T-helper 2 cell treated with Interferon-gamma antibody and Interleukin-4, amounts not matched to agents 5 μg/mL and 100 μg/mL, for 36 hours (primary cell): ENCODE measurements at regions not wholly inside any gene's neighbourhood (a gene's known extent, or its start where the extent isn't known, plus 50 kb on each side); places are given as distances from the start of the nearest gene placed in this dataset.

Source experiments
- DNase-seq: peaks from one replicate; pipeline ENCODE4 v3.0.0; 2021; ENCODE audit warnings: low spot score
- H3K27ac Mint-ChIP-seq: one replicate; pipeline ENCODE4 v1.8.0; 2021; ENCODE audit warnings: mild to moderate bottlenecking, mixed read lengths
- H3K27me3 Mint-ChIP-seq: one replicate; pipeline ENCODE4 v1.8.0; 2021; ENCODE audit warnings: low read depth, mixed read lengths
- H3K36me3 Mint-ChIP-seq: one replicate; pipeline ENCODE4 v1.8.0; 2021; ENCODE audit warnings: low read depth, mixed read lengths
- H3K4me1 Mint-ChIP-seq: one replicate; pipeline ENCODE4 v1.8.0; 2021; ENCODE audit warnings: low read depth, mixed read lengths
- H3K4me3 Mint-ChIP-seq: one replicate; pipeline ENCODE4 v1.8.0; 2022; ENCODE audit warnings: mild to moderate bottlenecking, moderate library complexity, mixed read lengths
- H3K9me3 Mint-ChIP-seq: one replicate; pipeline ENCODE4 v1.8.0; 2021; ENCODE audit warnings: mixed read lengths

DNA sequence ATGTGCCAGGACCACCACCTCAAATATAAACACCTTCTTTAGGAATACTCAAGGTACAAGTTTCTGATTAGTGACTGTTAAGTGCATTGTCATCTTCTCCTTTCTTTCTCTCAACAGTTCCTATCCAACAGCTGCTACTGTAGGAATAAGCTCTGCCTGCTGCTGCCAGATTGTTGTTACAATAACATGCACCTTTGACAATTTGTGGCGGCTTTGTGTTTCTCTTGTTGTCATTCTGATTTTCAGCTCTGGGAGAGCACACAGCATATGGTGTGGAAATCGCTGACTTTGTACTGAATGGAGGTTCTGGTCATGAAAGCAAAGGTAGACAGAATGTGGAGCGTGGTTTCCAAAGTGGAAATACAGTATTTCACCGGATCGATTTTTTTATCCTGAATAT lies 182.8 kb downstream of the SEC23IP start:
- no peaks in the 10 kb centered on the region for H3K9me3 Mint-ChIP-seq
- no peak overlapping the region for H3K4me3 Mint-ChIP-seq
- no peak overlapping the region for H3K27ac Mint-ChIP-seq
- no peak for DNase-seq
- H3K27me3 Mint-ChIP-seq: peaks cover 2% of the 10 kb centered on the region
- H3K4me1 Mint-ChIP-seq: peaks cover 1% of the 10 kb centered on the region
- H3K36me3 Mint-ChIP-seq: no peaks in the 10 kb centered on the region

DNA sequence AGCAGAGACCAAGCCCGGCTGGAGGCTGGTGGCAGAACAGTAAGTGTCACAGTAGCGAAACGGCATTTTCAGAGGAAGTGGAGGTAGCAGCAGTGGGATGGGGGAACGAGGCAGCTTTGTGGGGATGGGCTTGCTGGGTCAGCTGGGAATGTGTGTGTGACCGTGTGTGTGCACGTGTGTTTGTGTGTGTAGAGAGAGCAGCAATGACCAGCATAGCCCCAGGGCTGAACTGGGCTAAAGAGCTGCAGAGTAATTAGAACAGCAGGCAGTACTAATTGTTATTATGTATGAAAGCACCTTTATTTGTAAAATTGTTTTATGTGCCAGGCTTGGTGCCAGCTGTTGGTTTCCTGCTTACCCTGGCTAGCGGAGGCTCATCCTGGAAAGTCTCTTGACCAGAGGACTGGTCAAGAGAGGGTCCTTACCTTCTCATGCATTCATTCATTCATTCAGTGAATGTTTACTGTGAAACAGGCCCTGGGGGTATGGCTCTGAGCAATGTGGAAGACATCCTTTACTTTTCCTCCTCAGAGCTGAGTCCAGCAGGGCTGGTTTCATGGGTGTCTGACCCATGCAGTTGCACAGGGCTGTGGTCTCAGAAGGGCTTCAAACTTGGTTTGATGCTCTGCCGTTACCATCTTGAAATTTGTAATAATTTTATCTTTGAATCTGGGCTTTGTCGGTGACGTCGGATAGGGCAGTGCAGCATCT lies 184.6 kb downstream of the SEC23IP start:
- DNase-seq: no peak
- H3K4me3 Mint-ChIP-seq: no peak overlapping the region
- peaks cover 1% of the 10 kb centered on the region for H3K4me1 Mint-ChIP-seq
- H3K27ac Mint-ChIP-seq: no peak overlapping the region
- H3K27me3 Mint-ChIP-seq: peaks cover 2% of the 10 kb centered on the region
- no peaks in the 10 kb centered on the region for H3K36me3 Mint-ChIP-seq
- no peaks in the 10 kb centered on the region for H3K9me3 Mint-ChIP-seq

DNA sequence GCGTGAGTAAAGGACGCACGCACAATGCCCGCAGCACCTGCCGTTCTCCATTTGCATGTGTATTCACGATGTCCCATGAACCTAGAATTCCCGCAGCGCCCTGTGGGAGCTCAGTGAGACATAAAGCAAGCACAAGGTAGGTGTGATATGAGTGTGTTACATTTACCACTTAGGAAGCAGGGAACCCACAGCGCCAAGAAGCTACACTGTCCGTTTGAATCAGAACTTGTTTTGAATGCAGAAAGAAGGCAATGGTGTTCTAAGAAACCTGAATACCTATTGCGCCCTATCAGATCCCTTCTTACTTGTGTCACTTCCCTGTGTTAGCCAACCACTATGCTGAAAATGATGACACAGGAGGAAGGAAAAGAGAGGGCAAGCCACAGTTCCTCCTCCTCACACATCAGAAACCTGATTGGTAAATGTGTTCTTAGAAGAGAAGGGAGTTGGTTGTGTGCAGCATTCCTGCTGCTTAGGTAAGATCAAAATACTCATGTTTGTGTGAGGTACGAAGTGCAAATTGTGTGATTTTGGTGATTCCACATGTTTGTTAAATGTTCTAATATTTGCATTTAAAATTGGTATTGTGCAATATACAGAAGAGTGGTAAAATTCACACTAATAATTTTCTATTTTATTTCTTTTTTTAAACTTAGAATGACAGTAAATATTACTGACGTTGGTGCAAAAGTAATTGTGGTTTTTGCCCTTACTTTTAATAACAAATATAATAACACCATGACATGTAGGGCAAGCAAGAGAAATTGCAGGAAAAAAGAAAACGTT lies 185.4 kb downstream of the SEC23IP start:
- DNase-seq: no peak
- Mint-ChIP-seq H3K27me3 (peaks cover 2% of the 10 kb centered on the region), H3K27ac (no peak overlapping the region), H3K4me3 (no peak overlapping the region), H3K4me1 (peaks cover 1% of the 10 kb centered on the region), H3K9me3 (no peaks in the 10 kb centered on the region), H3K36me3 (no peaks in the 10 kb centered on the region)

DNA sequence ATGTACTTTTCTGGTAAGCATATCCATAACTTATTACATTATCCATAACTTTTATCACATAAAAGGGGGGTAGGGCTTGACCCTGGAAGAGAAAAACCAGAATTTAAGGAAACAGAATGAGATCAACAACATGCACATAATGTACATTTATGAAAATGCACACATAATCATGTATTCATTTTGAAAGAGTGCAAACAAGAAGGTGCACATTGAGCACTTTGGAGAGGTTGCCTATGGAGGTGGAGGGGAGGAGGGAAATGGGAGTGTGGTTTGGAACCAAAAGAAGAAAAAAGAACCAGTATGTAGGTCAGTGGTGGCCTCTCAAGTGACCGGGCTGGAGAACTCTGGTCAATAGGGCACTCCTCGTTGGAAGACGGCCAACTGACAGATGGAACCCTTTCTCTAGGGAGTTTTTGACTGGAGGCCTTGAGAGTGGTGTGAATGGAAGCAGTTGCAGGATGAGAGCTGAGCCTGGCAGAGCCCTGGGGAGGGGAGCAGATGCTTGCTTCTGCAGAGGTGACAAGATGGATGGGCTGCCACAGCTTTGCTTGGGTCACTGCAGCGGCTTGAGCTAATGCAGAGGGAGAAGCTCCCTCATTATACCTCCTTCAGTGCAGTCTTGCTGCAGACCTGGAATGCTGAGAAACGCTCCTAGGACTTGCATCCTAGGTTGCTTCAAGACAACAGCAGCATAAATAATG lies 192.7 kb downstream of the SEC23IP start:
- DNase-seq: no peak

DNA sequence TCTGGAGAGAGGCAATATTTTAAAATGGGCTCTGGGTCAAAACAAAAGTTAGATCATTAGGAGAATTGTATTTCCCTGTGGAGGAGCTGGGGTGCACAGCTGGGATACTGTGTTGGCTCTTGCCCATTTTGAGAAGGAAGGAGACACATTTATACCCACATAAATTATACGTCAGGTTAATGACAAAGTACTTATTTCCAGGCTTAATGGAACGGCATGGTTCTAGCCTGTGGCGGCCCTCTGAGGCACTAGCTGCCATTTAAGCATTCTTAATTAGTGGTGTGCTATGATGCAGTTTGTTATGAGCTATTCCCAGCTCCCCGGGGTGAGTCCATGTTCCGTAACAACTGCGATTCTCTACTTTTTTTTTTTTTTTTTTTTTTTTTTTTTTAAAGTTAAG lies 193.5 kb downstream of the SEC23IP start:
- no peak for DNase-seq
- H3K4me3 Mint-ChIP-seq: no peak overlapping the region
- no peaks in the 10 kb centered on the region for H3K36me3 Mint-ChIP-seq
- no peak overlapping the region for H3K27ac Mint-ChIP-seq
- no peaks in the 10 kb centered on the region for H3K4me1 Mint-ChIP-seq
- H3K27me3 Mint-ChIP-seq: no peaks in the 10 kb centered on the region
- H3K9me3 Mint-ChIP-seq: no peaks in the 10 kb centered on the region

More for the DNA sequence above, 192.7 kb downstream of the SEC23IP start:
- Mint-ChIP-seq H3K4me1 (no peaks in the 10 kb centered on the region), H3K36me3 (no peaks in the 10 kb centered on the region), H3K27ac (no peak overlapping the region), H3K27me3 (no peaks in the 10 kb centered on the region), H3K4me3 (no peak overlapping the region), H3K9me3 (no peaks in the 10 kb centered on the region)

DNA sequence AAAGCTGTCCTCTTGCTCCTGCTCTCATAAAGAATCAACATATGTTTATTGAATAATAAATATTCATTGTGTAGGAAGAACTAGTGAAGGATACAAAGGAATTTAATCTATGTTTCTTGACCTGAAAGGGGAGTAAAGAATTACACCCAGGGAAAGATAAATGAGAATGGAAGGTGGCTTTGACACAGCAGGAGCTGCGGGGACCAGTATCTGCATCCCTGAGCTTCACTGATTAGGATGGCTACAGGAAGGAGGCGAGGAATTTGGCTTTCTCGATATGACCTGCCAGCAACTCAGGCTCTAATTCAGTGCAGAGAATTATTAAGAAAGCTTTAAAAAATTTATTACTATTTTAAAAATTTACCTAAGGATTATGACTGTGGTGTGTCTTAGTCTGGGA lies 194.6 kb downstream of the SEC23IP start:
- no peak overlapping the region for H3K4me3 Mint-ChIP-seq
- no peaks in the 10 kb centered on the region for H3K27me3 Mint-ChIP-seq
- no peaks in the 10 kb centered on the region for H3K36me3 Mint-ChIP-seq
- DNase-seq: no peak
- no peak overlapping the region for H3K27ac Mint-ChIP-seq
- H3K4me1 Mint-ChIP-seq: no peaks in the 10 kb centered on the region
- no peaks in the 10 kb centered on the region for H3K9me3 Mint-ChIP-seq

DNA sequence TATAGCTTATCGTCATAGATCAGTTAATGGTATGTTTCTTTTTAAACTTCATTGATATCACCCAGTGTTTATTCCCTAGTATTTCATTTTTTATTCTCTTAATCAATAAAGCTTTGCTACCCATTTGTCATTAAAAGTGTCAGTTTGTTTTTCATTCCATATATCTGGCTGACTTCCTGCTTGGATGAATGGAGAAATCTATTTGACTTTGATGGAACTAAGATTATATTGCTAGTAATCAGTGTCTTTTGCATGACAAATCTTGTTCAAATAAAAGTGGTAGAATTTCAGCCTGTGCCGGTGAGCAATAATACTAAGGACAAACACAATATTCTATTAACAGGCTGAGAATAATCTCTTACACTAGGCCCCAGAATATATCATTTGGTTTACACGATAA lies 203.3 kb downstream of the SEC23IP start:
- Mint-ChIP-seq H3K27ac (no peak overlapping the region), H3K4me3 (no peak overlapping the region), H3K36me3 (no peaks in the 10 kb centered on the region), H3K9me3 (no peaks in the 10 kb centered on the region), H3K4me1 (peaks cover 4% of the 10 kb centered on the region), H3K27me3 (no peaks in the 10 kb centered on the region)
- DNase-seq: no peak

DNA sequence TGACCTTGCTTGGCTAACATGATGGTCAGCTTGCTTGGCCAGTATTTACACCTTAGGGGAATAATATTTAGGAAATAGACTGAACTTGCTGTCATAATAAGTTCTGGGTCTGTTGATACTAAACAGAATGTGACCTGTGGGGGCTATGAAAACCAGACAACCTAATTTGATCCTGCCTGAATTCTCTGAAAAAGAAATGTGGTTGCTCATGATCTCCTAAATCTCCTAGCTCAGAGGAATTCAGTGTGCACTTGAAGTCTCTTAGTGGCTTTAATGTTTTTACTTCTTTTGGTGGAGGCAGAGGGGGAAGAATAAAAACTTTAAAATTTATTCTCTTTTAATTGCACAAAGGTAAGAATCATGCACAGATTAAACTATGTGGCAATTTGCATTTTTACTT lies 205.2 kb downstream of the SEC23IP start:
- H3K27ac Mint-ChIP-seq: no peak overlapping the region
- no peaks in the 10 kb centered on the region for H3K9me3 Mint-ChIP-seq
- DNase-seq: no peak
- H3K4me1 Mint-ChIP-seq: peaks cover 4% of the 10 kb centered on the region
- peaks cover 3% of the 10 kb centered on the region for H3K27me3 Mint-ChIP-seq
- H3K36me3 Mint-ChIP-seq: no peaks in the 10 kb centered on the region
- no peak overlapping the region for H3K4me3 Mint-ChIP-seq

DNA sequence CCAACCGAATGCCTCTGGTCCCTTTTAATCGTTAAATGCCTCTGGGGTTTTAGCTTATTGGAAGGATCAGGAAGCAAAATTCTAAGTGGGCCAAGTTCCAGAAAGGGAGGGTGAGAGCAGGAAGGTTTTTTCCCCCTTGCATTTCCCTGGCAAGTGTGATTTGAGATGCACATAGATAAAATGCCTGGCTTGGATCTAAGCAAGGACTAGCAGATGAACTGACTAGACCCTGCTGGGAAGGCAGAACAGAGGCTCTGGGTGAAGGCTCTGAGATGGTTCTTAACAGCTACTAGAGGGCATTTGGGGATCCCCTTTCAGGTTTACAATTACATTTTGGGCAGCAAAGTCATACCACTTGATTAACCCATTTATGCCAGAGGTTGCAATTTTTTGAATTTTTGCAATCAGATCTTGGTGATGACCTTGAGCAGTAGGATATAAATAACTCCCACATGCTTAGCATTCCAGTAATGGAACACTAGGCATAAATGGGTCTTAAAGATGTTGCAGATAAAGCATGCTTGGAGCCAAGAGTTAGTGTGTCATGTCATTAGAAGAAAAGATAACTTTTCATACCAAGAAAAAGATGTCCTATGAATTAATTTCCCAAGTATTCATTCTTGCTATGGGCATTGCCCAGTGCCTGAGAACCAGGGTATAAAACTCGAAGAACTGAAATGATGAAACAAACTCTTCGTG lies 205.9 kb downstream of the SEC23IP start:
- H3K4me1 Mint-ChIP-seq: peaks cover 4% of the 10 kb centered on the region
- no peaks in the 10 kb centered on the region for H3K36me3 Mint-ChIP-seq
- H3K27ac Mint-ChIP-seq: no peak overlapping the region
- DNase-seq: no peak
- no peak overlapping the region for H3K4me3 Mint-ChIP-seq
- peaks cover 3% of the 10 kb centered on the region for H3K27me3 Mint-ChIP-seq
- H3K9me3 Mint-ChIP-seq: no peaks in the 10 kb centered on the region

DNA sequence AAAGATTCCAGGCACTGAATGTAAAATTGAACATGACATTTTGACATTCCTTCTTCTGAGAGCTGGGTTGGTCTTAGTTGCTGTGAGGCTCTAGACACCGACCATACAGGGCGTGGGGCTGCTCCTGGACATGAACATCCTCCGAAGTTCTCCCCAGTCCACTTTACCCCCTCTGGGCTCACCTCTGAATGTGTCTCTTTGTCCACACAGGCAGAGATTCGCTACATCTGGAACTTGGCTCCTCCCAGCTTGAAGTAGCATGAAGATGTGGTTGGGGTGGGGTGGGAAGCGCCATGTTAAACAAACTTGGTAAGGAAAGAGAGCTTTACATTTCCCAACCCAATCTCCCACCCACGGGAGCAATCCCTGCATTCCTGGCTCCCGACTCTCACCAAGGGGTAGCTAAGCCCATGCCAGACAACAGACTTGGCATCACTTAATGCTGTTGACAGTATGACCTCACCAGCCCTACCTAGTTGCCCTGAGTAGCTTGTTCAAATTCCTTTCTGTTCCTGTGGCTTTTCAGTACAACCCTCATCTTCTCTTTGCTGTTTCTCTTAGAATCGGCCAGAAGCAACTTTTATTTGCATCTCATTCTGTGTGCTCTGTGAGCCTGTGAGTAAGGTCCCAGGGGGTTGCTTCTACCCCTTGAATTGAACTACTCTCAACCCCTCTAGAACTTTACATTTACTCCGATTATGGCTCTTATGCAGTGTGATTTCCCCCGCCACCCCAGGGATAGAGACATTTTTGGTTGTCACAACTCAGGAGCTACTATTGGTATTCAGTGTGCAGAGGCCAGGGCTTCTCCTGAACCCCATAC lies 211.4 kb downstream of the SEC23IP start:
- DNase-seq: no peak
- Mint-ChIP-seq H3K27me3 (peaks cover 3% of the 10 kb centered on the region), H3K9me3 (no peaks in the 10 kb centered on the region), H3K36me3 (no peaks in the 10 kb centered on the region), H3K4me3 (no peak overlapping the region), H3K27ac (no peak overlapping the region), H3K4me1 (no peaks in the 10 kb centered on the region)

DNA sequence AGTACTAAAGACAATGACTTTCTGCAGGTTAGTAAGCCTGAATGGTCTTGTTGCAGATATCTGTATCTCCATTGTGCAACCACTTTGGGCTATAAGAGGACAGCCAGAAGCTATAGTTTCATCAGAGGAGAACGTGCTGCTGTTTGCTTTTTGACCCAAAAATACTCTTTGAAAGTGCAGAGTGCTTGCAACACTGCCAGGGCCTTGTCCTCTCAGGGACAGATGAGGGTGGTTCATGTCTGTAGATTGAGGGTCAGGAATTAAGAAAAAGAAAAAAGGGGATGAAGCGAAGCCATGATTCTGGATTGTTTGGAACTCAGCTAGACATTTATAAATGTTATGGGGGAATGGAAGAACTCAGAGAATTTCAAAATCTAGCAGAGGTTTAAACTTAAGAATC lies 212.5 kb downstream of the SEC23IP start:
- Mint-ChIP-seq H3K9me3 (no peaks in the 10 kb centered on the region), H3K27me3 (peaks cover 3% of the 10 kb centered on the region)

DNA sequence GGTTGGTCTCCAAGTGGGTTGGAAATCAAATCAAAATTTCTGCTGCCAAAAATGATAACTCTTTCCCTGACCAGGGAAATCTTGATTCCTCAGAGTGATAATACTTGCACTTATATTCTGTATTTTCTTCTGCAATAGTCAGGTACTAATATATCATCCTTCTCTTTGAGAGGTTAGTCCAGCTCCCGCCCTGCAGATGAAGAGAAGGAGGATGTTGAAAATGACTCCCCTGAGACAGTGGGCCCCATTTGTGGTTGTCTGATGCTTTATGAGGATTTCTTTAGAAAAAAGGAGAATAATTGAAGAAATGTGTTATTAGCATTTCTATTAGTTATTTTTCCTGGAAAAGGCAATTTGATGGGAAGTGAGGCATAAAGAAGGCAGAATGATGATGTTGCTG lies 213.0 kb downstream of the SEC23IP start:
- Mint-ChIP-seq H3K4me3 (no peak overlapping the region), H3K9me3 (no peaks in the 10 kb centered on the region), H3K27ac (no peak overlapping the region), H3K36me3 (no peaks in the 10 kb centered on the region), H3K27me3 (peaks cover 3% of the 10 kb centered on the region), H3K4me1 (no peaks in the 10 kb centered on the region)
- DNase-seq: no peak

More for the DNA sequence above, 212.5 kb downstream of the SEC23IP start:
- Mint-ChIP-seq H3K4me3 (no peak overlapping the region), H3K27ac (no peak overlapping the region), H3K4me1 (no peaks in the 10 kb centered on the region), H3K36me3 (no peaks in the 10 kb centered on the region)
- DNase-seq: no peak

DNA sequence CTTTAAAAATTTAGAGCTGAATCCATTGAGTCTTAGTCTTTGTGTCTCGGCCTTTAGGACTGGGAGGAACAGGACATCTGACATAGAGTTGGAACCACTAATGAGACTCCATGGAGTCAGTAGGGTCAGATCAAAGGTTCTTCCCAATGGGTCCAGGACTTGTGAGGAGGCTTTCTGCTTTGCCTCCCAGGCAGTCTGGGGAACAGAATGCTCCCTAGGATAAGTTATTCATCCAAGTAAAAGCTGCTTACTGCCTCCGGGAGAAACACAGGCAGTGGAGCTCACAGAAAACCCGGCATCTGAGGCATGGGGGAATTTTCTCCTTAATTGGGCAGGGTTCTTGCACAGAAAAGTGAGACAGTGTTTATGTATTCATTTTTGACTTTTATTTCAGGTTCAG lies 216.4 kb downstream of the SEC23IP start:
- Mint-ChIP-seq H3K4me3 (no peak overlapping the region), H3K36me3 (no peaks in the 10 kb centered on the region), H3K4me1 (no peaks in the 10 kb centered on the region), H3K27me3 (no peaks in the 10 kb centered on the region), H3K9me3 (no peaks in the 10 kb centered on the region), H3K27ac (no peak overlapping the region)
- DNase-seq: no peak
